ENCODE measurements at regions not wholly inside any gene's neighbourhood (a gene's known extent, or its start where the extent isn't known, plus 50 kb on each side); places are given as distances from the start of the nearest gene placed in this dataset.

- TF ChIP-seq, protein P1, sequence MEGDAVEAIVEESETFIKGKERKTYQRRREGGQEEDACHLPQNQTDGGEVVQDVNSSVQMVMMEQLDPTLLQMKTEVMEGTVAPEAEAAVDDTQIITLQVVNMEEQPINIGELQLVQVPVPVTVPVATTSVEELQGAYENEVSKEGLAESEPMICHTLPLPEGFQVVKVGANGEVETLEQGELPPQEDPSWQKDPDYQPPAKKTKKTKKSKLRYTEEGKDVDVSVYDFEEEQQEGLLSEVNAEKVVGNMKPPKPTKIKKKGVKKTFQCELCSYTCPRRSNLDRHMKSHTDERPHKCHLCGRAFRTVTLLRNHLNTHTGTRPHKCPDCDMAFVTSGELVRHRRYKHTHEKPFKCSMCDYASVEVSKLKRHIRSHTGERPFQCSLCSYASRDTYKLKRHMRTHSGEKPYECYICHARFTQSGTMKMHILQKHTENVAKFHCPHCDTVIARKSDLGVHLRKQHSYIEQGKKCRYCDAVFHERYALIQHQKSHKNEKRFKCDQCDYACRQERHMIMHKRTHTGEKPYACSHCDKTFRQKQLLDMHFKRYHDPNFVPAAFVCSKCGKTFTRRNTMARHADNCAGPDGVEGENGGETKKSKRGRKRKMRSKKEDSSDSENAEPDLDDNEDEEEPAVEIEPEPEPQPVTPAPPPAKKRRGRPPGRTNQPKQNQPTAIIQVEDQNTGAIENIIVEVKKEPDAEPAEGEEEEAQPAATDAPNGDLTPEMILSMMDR (IDR thresholded peaks at IDR 0.05; ENCODE audit: insufficient read depth, missing control alignments): no peak
- DNase-seq (ENCODE audit: insufficient read length, low spot score) (no peak), FAIRE-seq (no peak)
Observed at GRCh38 chr22:47328550-47329243, 566.2 kb downstream of the TBC1D22A start.

GRCh38 chr22:47327241-47327640 is 564.8 kb downstream of the TBC1D22A start:
- no peak for DNase-seq (ENCODE audit: insufficient read length, low spot score)
- no peak for FAIRE-seq
- TF ChIP-seq, protein P1 (IDR thresholded peaks at IDR 0.05; ENCODE audit: insufficient read depth, missing control alignments): no peak

DNA sequence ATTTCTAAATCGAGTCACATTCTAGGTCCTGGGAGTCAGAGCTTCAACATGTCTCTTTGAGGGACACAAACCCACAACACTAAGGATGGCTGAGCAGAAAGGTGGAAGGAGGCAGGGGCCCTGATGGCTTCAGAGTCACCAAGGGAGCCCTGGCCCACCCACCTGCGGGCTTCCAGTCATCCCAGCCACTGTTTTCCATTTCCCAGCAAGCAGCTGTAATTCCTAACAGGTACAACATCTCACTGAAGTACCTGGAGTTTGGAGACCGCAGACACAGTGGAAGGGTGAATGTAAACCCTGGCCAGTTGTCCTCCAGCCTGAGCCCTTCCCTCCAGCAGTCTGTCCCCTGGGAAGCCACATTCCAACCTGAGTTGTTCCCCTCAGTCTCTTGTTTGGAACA is 562.8 kb downstream of the TBC1D22A start:
- TF ChIP-seq, protein P1 (IDR thresholded peaks at IDR 0.05; ENCODE audit: insufficient read depth, missing control alignments): no peak
- FAIRE-seq (no peak), DNase-seq (ENCODE audit: insufficient read length, low spot score) (no peak)

DNA sequence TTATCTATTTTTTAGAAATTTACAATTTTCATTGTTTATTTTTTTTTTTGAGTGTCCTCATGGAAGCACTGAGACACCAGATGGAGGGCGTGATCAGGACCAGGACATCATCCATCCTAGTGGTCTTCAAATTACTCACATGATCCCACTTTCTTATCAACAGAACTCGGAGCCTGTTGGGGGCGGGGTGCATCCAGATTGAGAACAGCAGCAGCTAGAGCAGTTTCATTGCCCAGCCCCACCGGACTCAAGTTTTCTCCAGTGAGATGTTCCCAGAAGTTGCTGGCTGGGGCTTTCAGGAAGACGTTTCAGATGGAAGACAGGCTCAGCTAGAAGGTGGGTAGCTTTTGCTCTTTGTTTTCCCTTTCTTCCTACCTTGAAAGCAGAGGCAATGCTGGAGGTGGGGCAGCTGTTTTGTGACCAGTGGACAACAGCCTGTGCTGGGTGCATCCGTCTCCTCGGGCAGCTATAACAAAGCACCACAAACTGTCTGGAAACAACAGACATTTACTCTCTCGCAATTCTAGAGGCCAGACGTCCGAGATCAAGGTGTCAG is 562.1 kb downstream of the TBC1D22A start:
- FAIRE-seq (no peak), DNase-seq (ENCODE audit: insufficient read length, low spot score) (no peak)
- TF ChIP-seq, protein P1 (IDR thresholded peaks at IDR 0.05; ENCODE audit: insufficient read depth, missing control alignments): no peak

- TF ChIP-seq, protein P1 (IDR thresholded peaks at IDR 0.05; ENCODE audit: insufficient read depth, missing control alignments): no peak
- no peak for DNase-seq (ENCODE audit: insufficient read length, low spot score)
- FAIRE-seq: no peak
Observed at GRCh38 chr22:47323518-47323917, 561.1 kb downstream of the TBC1D22A start.

GRCh38 chr22:47322854-47323253 is 560.4 kb downstream of the TBC1D22A start:
- TF ChIP-seq, protein P1 (IDR thresholded peaks at IDR 0.05; ENCODE audit: insufficient read depth, missing control alignments): no peak
- DNase-seq (ENCODE audit: insufficient read length, low spot score) (no peak), FAIRE-seq (no peak)

DNA sequence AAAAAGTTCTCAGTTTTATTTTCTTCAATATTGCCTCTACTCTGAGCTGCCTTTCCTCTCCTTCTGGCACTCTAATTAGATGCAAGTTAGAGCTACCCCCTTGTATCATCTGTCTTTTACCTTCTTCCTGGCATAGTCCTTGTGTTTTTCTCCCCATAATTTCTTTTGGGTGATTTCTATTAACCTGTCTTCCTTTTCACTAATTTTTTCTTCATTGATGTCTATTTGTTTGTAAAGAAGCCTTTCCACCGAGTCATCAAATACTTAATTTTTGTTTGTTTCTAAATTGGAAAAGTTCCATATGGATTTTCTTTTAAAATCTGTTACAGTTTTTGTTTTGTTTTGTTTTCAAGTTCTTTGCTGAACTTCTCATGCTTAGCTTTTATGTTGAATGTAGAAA is 558.1 kb downstream of the TBC1D22A start:
- FAIRE-seq (no peak), DNase-seq (ENCODE audit: insufficient read length, low spot score) (no peak)
- TF ChIP-seq, protein P1 (IDR thresholded peaks at IDR 0.05; ENCODE audit: insufficient read depth, missing control alignments): no peak

All from D721Med (cell line).